HG02943 (cell line): ENCODE measurements at regions not wholly inside any gene's neighbourhood (a gene's known extent, or its start where the extent isn't known, plus 50 kb on each side); places are given as distances from the start of the nearest gene placed in this dataset.
A peak's percentile ranks its signal among the peaks of the same experiment; 100 is the strongest.
"Not testable (repeated sequence)": the region's sequence is repeated elsewhere in the genome, so short reads cannot be mapped to it uniquely, and the experiment has no call there.

Source experiments
- ATAC-seq: cut with Tn5 transposase; IDR thresholded peaks from one replicate; pipeline ENCODE4 v1.9.1; 2021; ENCODE audit warnings: mild to moderate bottlenecking, low read depth, moderate library complexity; ENCODE audit not compliant: unreplicated experiment

DNA sequence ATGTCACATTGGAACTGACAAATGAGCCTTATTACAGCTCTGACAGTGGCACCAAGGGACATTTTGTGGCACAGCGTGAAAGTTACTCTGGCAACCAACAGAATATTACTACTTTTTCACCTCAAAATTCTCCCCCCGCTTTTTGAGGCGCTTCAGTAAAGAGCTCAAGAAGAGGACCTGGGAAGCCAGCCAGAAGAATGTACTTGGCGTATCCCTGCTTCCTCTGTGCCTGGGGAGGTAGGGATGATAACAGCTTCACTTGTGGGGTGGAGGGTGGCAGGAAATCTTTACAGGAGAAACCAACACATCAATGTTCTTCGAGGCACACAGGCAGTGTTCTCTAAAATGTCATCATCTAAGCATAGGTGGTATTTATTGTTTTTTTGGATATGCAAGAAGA, 624.1 kb downstream of the NR2F1-AS1 start:
- no peak for ATAC-seq

GRCh38 chr5:92952243-92952642, 628.8 kb downstream of the NR2F1-AS1 start:
- no peak for ATAC-seq

GRCh38 chr5:92951746-92952145, 629.3 kb downstream of the NR2F1-AS1 start:
- ATAC-seq = no peak

DNA sequence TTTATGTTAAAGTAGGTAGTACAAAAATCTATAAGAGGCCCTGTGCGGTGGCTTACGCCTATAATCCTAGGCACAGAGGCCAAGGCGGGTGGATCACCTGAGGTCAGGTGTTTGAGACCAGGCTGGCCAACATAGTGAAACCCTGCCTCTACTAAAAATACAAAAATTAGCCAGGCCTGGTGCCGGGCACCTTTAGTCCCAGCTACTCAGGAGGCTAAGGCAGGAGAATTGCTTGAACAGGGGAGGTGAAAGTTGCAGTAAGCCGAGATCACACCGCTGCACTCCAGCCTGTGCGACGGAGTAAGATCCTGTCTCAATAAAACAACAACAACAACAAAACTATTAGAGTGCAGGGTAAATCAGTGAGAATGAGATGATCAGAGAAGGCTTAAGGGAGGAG, 634.5 kb downstream of the NR2F1-AS1 start:
- ATAC-seq = no peak

- ATAC-seq = peak; percentile 83
Observed at GRCh38 chr5:92945605-92946097, 635.4 kb downstream of the NR2F1-AS1 start.

DNA sequence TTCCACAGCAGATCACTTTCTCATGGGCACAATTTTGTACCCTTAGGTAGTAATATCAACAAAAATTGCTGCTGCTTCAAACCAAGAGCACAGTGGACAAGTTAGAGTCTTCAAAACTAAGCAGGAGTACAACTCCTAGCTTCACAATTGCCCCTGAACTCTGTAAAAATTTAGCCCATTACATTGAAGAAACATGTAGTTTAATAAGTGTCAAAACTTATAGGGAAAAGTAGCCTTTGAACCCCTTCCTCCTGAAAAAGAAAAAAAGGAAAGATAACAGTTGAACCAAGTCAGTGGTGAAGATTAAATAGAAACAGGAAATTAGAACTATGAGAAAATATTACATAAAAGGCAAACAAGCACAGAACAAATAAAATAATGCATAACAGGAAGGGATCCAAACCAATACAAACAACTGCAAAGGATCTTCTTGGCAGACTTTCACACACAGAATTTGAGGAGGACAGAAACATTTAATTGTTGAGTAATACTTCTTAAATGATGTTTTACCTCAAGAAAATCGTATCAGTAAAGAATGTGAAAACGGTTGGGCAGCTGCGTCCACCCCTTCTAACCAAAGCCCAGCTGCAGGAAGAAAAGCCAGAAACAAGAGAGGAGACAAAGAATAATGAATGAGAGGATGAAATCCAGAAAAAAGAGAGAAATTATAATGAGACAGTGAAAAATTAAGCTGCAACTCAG, 636.0 kb downstream of the NR2F1-AS1 start:
- ATAC-seq = no peak

DNA sequence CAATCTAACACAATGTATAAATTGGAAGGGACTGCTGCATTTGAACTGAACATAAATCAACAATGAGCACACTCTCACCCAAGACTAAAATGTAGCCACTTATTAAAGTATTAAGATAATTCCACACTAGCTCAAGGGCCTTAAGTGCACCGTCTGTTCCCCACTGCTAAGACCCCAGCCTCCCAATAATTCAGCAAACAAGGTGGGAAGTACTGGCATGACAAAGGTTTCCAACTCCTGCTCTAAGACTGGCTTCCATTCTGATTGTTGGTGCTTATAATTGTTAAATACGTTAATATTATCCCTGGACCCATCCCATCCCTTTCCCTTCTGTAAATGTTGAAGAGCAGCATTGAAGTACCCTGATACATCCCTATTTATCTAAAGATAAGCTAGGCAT, 636.7 kb downstream of the NR2F1-AS1 start:
- ATAC-seq = no peak

DNA sequence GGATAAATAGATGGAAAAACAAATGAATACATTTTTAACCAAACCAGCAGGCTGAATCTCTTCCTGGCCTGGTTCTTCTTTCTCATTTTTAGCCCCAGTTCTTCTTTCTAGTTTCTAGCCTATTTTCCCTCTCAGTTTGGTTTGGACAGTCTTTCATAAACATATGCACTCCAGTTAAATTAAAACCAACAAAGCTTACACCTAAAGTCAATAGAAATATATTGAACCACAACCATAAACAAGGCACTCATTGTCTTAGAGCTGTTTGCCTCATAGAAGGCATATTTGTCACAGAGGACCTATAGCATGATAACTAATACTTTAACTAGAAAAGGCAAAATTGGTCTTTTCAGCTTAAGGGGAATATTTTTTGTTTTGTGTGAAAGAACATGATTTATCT, 638.3 kb downstream of the NR2F1-AS1 start:
- ATAC-seq = no peak

GRCh38 chr5:92941806-92942205, 639.2 kb downstream of the NR2F1-AS1 start:
- ATAC-seq = no peak

GRCh38 chr5:92939428-92939827, 641.6 kb downstream of the NR2F1-AS1 start:
- no peak for ATAC-seq

DNA sequence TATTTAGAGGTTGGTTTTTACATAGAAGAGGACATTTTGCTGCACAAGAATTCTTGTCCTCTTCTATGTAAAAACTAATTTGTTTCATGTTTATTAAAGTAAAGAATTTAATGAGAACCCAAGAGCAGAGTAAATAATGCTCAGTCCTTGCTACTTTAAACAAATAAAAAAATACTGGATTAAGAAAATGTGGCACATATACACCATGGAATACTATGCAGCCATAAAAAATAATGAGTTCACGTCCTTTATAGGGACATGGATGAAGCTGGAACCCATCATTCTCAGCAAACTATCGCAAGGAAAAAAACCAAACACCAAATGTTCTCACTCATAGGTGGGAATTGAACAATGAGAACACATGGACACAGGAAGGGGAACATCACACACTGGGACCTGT, 643.6 kb downstream of the NR2F1-AS1 start:
- not testable (repeated sequence) for ATAC-seq

GRCh38 chr5:92930057-92930456, 651.0 kb downstream of the NR2F1-AS1 start:
- no peak for ATAC-seq

DNA sequence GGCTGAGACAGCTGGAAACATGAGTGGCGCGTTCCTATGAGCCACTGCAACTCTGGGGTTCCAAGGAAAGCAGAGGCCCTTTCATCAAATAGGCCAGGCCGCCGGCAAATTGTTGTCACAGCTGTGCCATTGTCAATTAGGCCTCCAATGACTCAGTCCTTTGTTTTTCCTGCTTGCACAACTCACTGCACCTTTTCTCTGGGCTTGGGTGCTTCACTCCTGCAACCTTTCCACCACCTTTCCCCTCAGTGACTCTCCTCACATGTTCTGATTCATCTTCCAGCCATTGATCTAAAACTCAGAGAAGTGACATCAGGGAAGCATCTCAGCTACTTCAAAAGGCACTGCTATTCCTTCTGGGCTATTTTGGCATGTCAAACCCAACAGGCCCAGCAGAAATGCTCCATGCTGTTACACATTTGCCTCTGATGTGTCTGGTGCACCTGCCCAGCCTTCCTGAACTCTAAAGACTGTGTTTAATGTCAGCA, 653.7 kb downstream of the NR2F1-AS1 start:
- no peak for ATAC-seq

DNA sequence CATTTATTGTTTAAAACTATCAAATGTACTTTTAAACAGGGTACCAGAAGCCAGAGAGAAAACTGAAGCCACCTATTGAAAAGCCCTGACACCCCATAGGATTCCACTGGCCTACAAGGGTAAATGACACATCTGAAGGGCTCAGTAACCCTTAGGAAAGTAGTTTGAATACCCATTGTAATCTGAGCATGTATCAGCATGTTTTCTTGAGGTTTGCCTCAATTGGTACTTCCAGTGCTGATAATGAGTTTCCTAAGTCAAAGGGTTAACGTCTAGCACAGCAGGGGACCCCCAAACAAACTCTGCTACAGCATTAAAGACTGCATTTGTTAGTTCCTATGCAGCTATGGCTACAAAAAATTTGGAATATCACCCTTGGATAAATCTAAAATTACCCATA, 657.1 kb downstream of the NR2F1-AS1 start:
- ATAC-seq = no peak

- no peak for ATAC-seq
Observed at GRCh38 chr5:92922231-92922967, 658.6 kb downstream of the NR2F1-AS1 start.

DNA sequence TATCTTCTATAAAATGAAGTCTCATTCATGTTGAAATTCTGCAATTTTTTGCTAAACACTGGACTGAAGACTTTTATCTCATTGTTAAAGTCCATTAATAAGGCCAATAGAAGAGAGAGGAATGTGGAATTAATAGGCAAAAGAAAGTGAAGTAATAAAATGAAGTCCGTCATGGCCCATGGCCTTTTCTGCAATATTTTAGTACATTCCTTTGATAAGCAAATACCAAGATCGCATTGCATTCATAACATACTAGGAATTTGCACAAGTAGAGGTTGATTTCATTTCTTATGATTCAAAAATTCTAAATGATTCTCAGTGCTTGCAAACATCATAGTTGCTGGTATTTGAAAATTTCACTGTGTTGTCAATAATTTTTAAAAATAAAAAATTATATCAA, 664.0 kb downstream of the NR2F1-AS1 start:
- no peak for ATAC-seq

DNA sequence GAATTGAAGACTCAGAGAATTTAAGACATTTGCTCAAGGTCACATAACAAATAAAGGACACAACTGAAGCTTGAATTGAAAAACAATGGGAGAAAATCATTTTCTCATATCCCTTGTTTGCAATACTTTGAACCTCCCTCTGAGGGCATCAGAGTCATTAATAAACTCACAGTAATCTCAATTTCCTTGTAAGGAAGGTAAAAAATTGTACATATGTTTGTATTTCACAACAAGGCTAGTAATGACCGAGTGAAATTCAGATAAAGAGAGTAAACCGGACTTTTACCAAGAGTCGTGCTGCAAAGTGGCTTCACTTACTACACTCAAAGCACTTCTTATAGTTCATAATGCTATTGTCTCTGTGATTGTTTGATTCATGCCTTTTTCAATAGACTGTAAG, 665.0 kb downstream of the NR2F1-AS1 start:
- ATAC-seq = no peak

GRCh38 chr5:92912283-92912682, 668.7 kb downstream of the NR2F1-AS1 start:
- ATAC-seq = no peak

DNA sequence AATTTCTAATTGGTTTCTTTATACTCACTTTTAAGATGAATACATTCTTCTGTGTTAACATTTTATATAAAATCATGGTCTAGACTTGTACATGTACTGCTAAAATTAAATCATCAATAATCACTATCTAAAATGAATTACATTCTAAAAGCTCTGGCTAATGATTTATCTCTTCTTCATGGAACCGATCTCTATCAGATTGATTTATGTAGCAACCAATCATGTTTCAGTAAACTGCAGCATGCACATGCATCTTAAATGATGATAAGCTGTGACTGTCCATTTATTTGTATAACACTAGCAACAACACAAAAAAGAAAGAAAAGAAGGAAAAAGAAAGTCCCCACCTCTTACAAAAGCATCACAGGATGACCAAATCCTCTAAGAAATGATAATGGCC, 669.2 kb downstream of the NR2F1-AS1 start:
- no peak for ATAC-seq

- ATAC-seq = no peak
Observed at GRCh38 chr5:92911293-92911692, 669.7 kb downstream of the NR2F1-AS1 start.

DNA sequence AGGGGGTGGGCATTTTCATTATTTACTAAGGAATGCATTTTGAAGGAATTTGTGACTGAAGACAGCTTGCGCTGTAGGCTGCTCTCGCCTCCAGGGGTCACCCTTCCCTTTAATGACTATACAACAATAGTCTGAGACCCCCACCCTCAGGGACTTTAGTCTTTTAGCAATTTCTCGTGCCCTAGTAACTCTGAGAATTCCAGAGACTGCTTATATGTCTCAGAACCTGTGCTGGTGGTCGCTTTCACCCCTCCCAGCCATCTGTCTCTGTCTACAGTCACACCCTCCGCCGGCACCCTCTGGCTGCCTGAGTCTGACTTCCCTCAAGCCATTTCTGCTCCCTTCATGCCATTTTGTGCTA, 671.4 kb downstream of the NR2F1-AS1 start:
- no peak for ATAC-seq
